Thyroid gland (tissue), 4 donors: ENCODE measurements at regions not wholly inside any gene's neighbourhood (a gene's known extent, or its start where the extent isn't known, plus 50 kb on each side); places are given as distances from the start of the nearest gene placed in this dataset.

Source experiments
- DNase-seq, 2 donors: peaks; one replicate each; pipeline ENCODE4 v3.0.0-alpha.2; 2019
- H3K27ac ChIP-seq, 3 donors: fragments of 200-600 bp; sonication (generic); 1 replicate in 2 of 3; 2 replicates in 1 of 3; pipeline ENCODE4 v1.5.1; 2016 to 2019; ENCODE audit warnings: mild to moderate bottlenecking in 1 of 3, moderate library complexity in 1 of 3
- H3K27me3 ChIP-seq: fragments of 200-600 bp; sonication (generic); one replicate; pipeline ENCODE4 v1.5.1; 2019
- H3K36me3 ChIP-seq, 2 donors: fragments of 200-600 bp; sonication (generic); one replicate each; pipeline ENCODE4 v1.5.1; 2016 to 2019
- H3K4me1 ChIP-seq, 2 donors: fragments of 200-600 bp; sonication (generic); one replicate each; pipeline ENCODE4 v1.5.1; 2017 to 2019
- H3K4me3 ChIP-seq, 3 donors: fragments of 200-600 bp; sonication (generic); replicated peaks in 1 of 3; 1 replicate in 2 of 3; 2 replicates in 1 of 3; pipeline ENCODE4 v1.5.1; 2016; ENCODE audit warnings: mild to moderate bottlenecking in 1 of 3
- H3K9me3 ChIP-seq: fragments of 200-600 bp; sonication (generic); one replicate; pipeline ENCODE4 v1.5.1; 2017
- CTCF ChIP-seq, 6 experiments: fragments of 200-600 bp in 3 of 6; fragments of 450-650 bp in 3 of 6; sonication (generic) in 3 of 6; IDR thresholded peaks; one replicate each; pipeline ENCODE4 v1.5.1; 2016 to 2019; ENCODE audit warnings: antibody characterized with exemption in 6 of 6, mild to moderate bottlenecking in 2 of 6, inconsistent platforms in 1 of 6, moderate library complexity in 1 of 6
- POLR2A ChIP-seq, 2 donors: fragments of 450-650 bp; IDR thresholded peaks; one replicate each; pipeline ENCODE4 v1.6.1; 2017; ENCODE audit warnings: antibody characterized with exemption in 2 of 2, mild to moderate bottlenecking in 2 of 2, moderate library complexity in 1 of 2
- WGBS, 2 donors: methylation state at CpG; one replicate each; pipeline ENCODE4 v1.1.5; 2017; 5-methylcytosine and 5-hydroxymethylcytosine counted together
- intact Hi-C: fragments of 100-400 bp; cut with DNase I; formaldehyde crosslinking; loops from one replicate; pipeline ENCODE4 v1.15.1; 2023

DNA sequence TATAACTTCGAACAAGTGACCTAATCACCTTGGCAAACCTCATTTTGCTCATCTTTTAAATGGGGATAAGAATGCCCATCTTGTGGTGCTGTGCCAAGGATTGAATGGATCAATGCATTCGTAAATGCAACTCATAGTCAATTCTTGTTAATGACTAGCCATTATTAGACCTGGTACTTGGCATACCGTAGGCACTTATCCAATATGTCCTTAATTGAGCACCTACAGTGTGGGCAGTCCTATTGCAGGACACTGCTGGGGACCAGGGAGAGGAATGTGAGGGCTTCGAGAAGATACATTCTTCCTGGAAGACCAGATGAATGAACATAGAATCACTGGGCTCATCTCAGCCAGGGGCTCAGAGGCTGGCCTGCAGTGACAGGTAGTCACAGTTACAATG, 177.2 kb upstream of the TLE3 start:
- WGBS, 2 donors, result 85 to 92% methylated on average over 4 of the region's 4 CpGs

DNA sequence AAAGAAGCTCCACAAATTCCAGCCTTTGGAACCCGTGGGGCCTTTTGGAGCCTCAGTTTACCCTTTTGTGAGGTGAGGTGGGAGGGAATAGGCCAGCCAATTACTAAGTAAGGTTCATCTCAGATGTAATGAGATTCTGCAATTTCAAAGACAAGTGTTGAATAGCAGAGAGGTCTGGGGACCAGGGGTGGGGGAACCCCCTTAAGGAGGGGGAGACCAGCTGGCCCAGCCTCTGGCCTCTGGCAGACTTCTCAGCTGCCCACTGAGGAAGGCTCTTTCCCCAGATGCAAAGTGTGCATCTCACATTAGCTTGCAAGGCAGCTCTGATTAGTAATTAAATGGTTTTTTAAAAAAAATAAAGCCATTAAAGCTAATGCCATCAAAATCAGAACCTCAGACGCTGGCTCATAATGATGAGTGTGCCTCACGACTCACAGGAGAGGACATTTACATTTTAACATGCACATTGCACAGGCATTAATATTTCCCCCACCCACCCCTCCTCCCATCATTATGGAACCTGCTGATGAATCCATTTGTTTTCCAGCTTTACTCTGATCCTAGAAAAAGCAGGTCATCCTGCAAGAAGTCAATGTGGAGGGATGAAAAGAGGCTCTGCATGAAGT, 176.7 kb upstream of the TLE3 start:
- TF ChIP-seq CTCF (IDR thresholded peaks at IDR 0.05) (no peak), POLR2A (IDR thresholded peaks at IDR 0.05) (no peak)
- Histone ChIP-seq H3K27me3 (no peaks in the 10 kb centered on the region), H3K36me3 (no peaks in the 10 kb centered on the region), H3K4me1 (peaks cover 9 to 25% of the 10 kb centered on the region in 2 donors), H3K4me3 (no peak overlapping the region), H3K9me3 (no peaks in the 10 kb centered on the region), H3K27ac (no peak overlapping the region)
- 89 to 94% methylated on average over 3 of the region's 3 CpGs for WGBS, 2 donors
- intact Hi-C loops, result no loop called here
- no peak for DNase-seq

More for the DNA sequence above, 177.2 kb upstream of the TLE3 start:
- intact Hi-C loops, result no loop called here
- Histone ChIP-seq H3K27ac (no peak overlapping the region), H3K9me3 (no peaks in the 10 kb centered on the region), H3K4me1 (peaks cover 5 to 20% of the 10 kb centered on the region in 2 donors), H3K36me3 (no peaks in the 10 kb centered on the region), H3K4me3 (no peak overlapping the region), H3K27me3 (no peaks in the 10 kb centered on the region)
- no peak for TF ChIP-seq CTCF (IDR thresholded peaks at IDR 0.05)
- no peak for DNase-seq

DNA sequence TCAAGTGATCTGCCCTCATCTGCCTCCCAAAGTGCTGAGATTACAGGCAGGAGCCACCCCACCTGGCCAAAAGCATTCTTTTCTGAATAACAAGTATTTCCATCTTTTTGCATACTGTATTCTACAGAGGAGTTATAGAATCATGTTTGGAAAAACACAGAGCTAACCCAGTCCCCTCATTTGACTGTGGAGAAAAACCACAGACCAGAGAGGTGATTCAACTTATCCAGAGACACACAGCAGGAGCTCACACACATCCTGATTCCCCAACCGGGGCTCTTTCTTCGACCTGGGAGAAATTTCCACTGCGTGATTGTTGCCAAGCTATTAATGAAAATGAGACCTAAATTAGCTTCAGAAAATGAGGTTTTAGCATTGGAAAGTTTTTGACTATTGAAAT, 176.1 kb upstream of the TLE3 start:
- intact Hi-C loops, result no loop called here
- Histone ChIP-seq H3K4me1 (peaks cover 10 to 31% of the 10 kb centered on the region in 2 donors), H3K27ac (no peak overlapping the region), H3K4me3 (no peak overlapping the region), H3K27me3 (no peaks in the 10 kb centered on the region), H3K9me3 (no peaks in the 10 kb centered on the region), H3K36me3 (no peaks in the 10 kb centered on the region)
- no peak for DNase-seq
- TF ChIP-seq POLR2A (IDR thresholded peaks at IDR 0.05) (no peak), CTCF (IDR thresholded peaks at IDR 0.05) (no peak)
- 89% methylated on average over 3 of the region's 3 CpGs for WGBS, 2 donors

- no peaks in the 10 kb centered on the region for H3K9me3 ChIP-seq
- no peaks in the 10 kb centered on the region for H3K27me3 ChIP-seq
- H3K4me1 ChIP-seq, result peaks cover 10 to 35% of the 10 kb centered on the region in 2 donors
- TF ChIP-seq POLR2A (IDR thresholded peaks at IDR 0.05), result no peak
- no peak for TF ChIP-seq CTCF (IDR thresholded peaks at IDR 0.05)
- no peak overlapping the region for H3K4me3 ChIP-seq
- H3K36me3 ChIP-seq, result no peaks in the 10 kb centered on the region
- intact Hi-C loops, result no loop called here
- no peak for DNase-seq
- WGBS, 2 donors, result 97 to 99% methylated on average over 10 of the region's 10 CpGs
- no peak overlapping the region for H3K27ac ChIP-seq
Observed at GRCh38 chr15:70272565-70273355, 175.0 kb upstream of the TLE3 start.

- 36 to 50% methylated on average over 3 of the region's 3 CpGs for WGBS, 2 donors
- Histone ChIP-seq H3K9me3 (no peaks in the 10 kb centered on the region), H3K4me3 (no peak overlapping the region), H3K36me3 (no peaks in the 10 kb centered on the region), H3K27me3 (no peaks in the 10 kb centered on the region), H3K4me1 (peaks cover 10 to 44% of the 10 kb centered on the region in 2 donors), H3K27ac (peak overlapping the region in 1 of 3 donors; percentile 26)
- intact Hi-C loops, result no loop called here
- TF ChIP-seq CTCF (IDR thresholded peaks at IDR 0.05) (no peak), POLR2A (IDR thresholded peaks at IDR 0.05) (no peak)
- peak; percentile 31 to 51 for DNase-seq
Observed at GRCh38 chr15:70271422-70272088, 173.8 kb upstream of the TLE3 start.
